HCT116 (cell line): ENCODE measurements at regions not wholly inside any gene's neighbourhood (a gene's known extent, or its start where the extent isn't known, plus 50 kb on each side); places are given as distances from the start of the nearest gene placed in this dataset.

Experiments used
- ATAC-seq: fragments of 200-7000 bp; cut with Tn5 transposase; 2 replicates; pipeline ENCODE4 v1.9.1; 2020; ENCODE audit warnings: mild to moderate bottlenecking, moderate library complexity
- BruUV-seq: library from RNA; stranded (reverse); fragments of 400-500 nt; replicated peaks from 2 replicates; lab custom pipeline; 2021; lab: Mats Ljungman, UMichigan
- CTCF ChIA-PET: fragments of 300-600 bp; sonication (Branson Sonifier 250); formaldehyde crosslinking; loops from one replicate; lab custom pipeline; 2021; ENCODE audit warnings: antibody characterized with exemption; lab: Charles Lee
- POLR2A ChIA-PET: fragments of 300-600, 350-600 bp; sonication (Branson Sonifier 250); formaldehyde crosslinking; loops from one replicate; lab custom pipeline; 2021; ENCODE audit warnings: antibody characterized with exemption; lab: Charles Lee
- RAD21 ChIA-PET, 2 experiments: fragments of 300-600 bp; sonication (Branson Sonifier 250); formaldehyde crosslinking; loops; one replicate each; lab custom pipeline; 2023; ENCODE audit warnings: low total read pairs in 2 of 2; ENCODE audit not compliant: uncharacterized antibody in 2 of 2, unreplicated experiment in 2 of 2, low non-redundant PET in 1 of 2; lab: Charles Lee
- DNase-seq: peaks from one replicate; pipeline ENCODE4 v3.0.0-alpha.2; 2010; ENCODE audit warnings: low read depth, low spot score
- H2AFZ ChIP-seq: fragments of 200-600 bp; shearing (Covaris generic), sonication (generic); 2 replicates; pipeline ENCODE4 v1.6.1; 2017; ENCODE audit warnings: low read depth, mixed run types, mixed read lengths, antibody characterized with exemption, low read length; ENCODE audit not compliant: poor library complexity, severe bottlenecking
- H3K27ac ChIP-seq: 2 replicates; pipeline ENCODE4 v1.5.1; 2012; ENCODE audit warnings: low read depth, low read length
- H3K27me3 ChIP-seq: fragments of 200-600 bp; sonication (generic); 2 replicates; pipeline ENCODE4 v1.6.1; 2016; ENCODE audit warnings: mixed run types, low read length, mixed read lengths; ENCODE audit not compliant: insufficient read depth
- H3K36me3 ChIP-seq, 2 experiments: fragments of 200-500 bp in 1 of 2; fragments of 200-600 bp in 1 of 2; sonication (Bioruptor generic) in 1 of 2; sonication (generic) in 1 of 2; 2 replicates each; pipeline versions ENCODE4 v1.5.1 to v1.6.1; 2014 to 2016; ENCODE audit warnings: low read length in 2 of 2, inconsistent platforms in 1 of 2, mixed read lengths in 1 of 2, mixed run types in 1 of 2; ENCODE audit not compliant: insufficient read depth in 2 of 2, control insufficient read depth in 1 of 2
- H3K4me1 ChIP-seq, 2 experiments: fragments of 200-600 bp in 1 of 2; sonication (generic) in 1 of 2; 2 replicates each; pipeline versions ENCODE4 v1.5.1 to v1.6.1; 2012 to 2017; ENCODE audit warnings: low read length in 2 of 2, inconsistent platforms in 1 of 2, mild to moderate bottlenecking in 1 of 2, mixed read lengths in 1 of 2, mixed run types in 1 of 2, moderate library complexity in 1 of 2; ENCODE audit not compliant: insufficient read depth in 2 of 2, control insufficient read depth in 1 of 2
- H3K4me2 ChIP-seq: fragments of 200-600 bp; sonication (generic); 2 replicates; pipeline ENCODE4 v1.6.1; 2017; ENCODE audit warnings: mixed run types, low read length, mixed read lengths
- H3K4me3 ChIP-seq, 2 experiments: fragments of 200-600 bp in 1 of 2; sonication (generic) in 1 of 2; replicated peaks in 1 of 2; 2 replicates each; pipeline ENCODE4 v1.5.1; 2011 to 2016; ENCODE audit warnings: low read length in 2 of 2, control low read depth in 1 of 2, low read depth in 1 of 2, mild to moderate bottlenecking in 1 of 2, mixed read lengths in 1 of 2, mixed run types in 1 of 2
- H3K79me2 ChIP-seq: fragments of 200-600 bp; sonication (generic); 2 replicates; pipeline ENCODE4 v1.6.1; 2017; ENCODE audit warnings: mild to moderate bottlenecking, mixed run types, low read length, moderate library complexity, mixed read lengths; ENCODE audit not compliant: insufficient read depth
- H3K9ac ChIP-seq: fragments of 200-600 bp; sonication (generic); 2 replicates; pipeline ENCODE4 v1.6.1; 2016; ENCODE audit warnings: low read length, mixed read lengths
- H3K9me2 ChIP-seq: fragments of 200-600 bp; sonication (generic), shearing (Covaris generic); 2 replicates; pipeline ENCODE4 v1.6.1; 2017; ENCODE audit warnings: mixed run types, mild to moderate bottlenecking, moderate library complexity; ENCODE audit not compliant: insufficient read depth
- H3K9me3 ChIP-seq, 2 experiments: fragments of 200-500 bp in 1 of 2; fragments of 200-600 bp in 1 of 2; sonication (Bioruptor generic) in 1 of 2; sonication (generic) in 1 of 2; 2 replicates each; pipeline ENCODE4 v1.6.1; 2014 to 2017; ENCODE audit warnings: low read length in 2 of 2, mixed read lengths in 2 of 2, inconsistent platforms in 1 of 2, low read depth in 1 of 2, mild to moderate bottlenecking in 1 of 2, mixed run types in 1 of 2, moderate library complexity in 1 of 2; ENCODE audit not compliant: control insufficient read depth in 1 of 2, insufficient read depth in 1 of 2
- H4K20me1 ChIP-seq: fragments of 200-600 bp; sonication (generic), shearing (Covaris generic); 2 replicates; pipeline ENCODE4 v1.6.1; 2017; ENCODE audit warnings: mixed run types, mild to moderate bottlenecking, moderate library complexity; ENCODE audit not compliant: insufficient read depth
- EZH2phosphoT487 ChIP-seq: fragments of 200-600 bp; IDR thresholded peaks from 2 replicates; pipeline ENCODE4 v1.6.1; 2018; ENCODE audit warnings: antibody characterized with exemption, borderline replicate concordance
- FOSL1 ChIP-seq: IDR thresholded peaks from 2 replicates; pipeline ENCODE4 v1.6.1; 2012; ENCODE audit warnings: low read depth
- JUND ChIP-seq: IDR thresholded peaks from 2 replicates; pipeline ENCODE4 v1.6.1; 2012
- POLR2AphosphoS5 ChIP-seq: IDR thresholded peaks from 2 replicates; pipeline ENCODE4 v1.6.1; 2011; ENCODE audit warnings: mild to moderate bottlenecking, low read depth, low read length, moderate library complexity
- SIN3A ChIP-seq: IDR thresholded peaks from 2 replicates; pipeline ENCODE4 v1.6.1; 2012; ENCODE audit warnings: low read depth
- SP1 ChIP-seq: IDR thresholded peaks from 2 replicates; pipeline ENCODE4 v1.6.1; 2012; ENCODE audit warnings: low read depth
- SRF ChIP-seq: IDR thresholded peaks from 2 replicates; pipeline ENCODE4 v1.6.1; 2012; ENCODE audit warnings: low read depth
- YY1 ChIP-seq: IDR thresholded peaks from 2 replicates; pipeline ENCODE4 v1.6.1; 2011; ENCODE audit warnings: low read length, low read depth, moderate library complexity, mild to moderate bottlenecking; ENCODE audit not compliant: insufficient replicate concordance; ENCODE audit errors: extremely low read depth
- ZFX ChIP-seq: fragments of 450-650 bp; IDR thresholded peaks from 2 replicates; pipeline ENCODE4 v1.6.1; 2017
- intact Hi-C: fragments of 100-400 bp; cut with micrococcal nuclease; formaldehyde crosslinking; loops from 2 replicates; pipeline ENCODE4 v1.10.0; 2022
- TF ChIP-seq, protein P1 (sequence below), 3 experiments: fragments of 200-600 bp in 1 of 3; sonication (generic) in 1 of 3; IDR thresholded peaks in 2 of 3; conservative IDR thresholded peaks in 1 of 3; 2 replicates each; pipeline ENCODE4 v1.5.1; 2012 to 2017; ENCODE audit warnings: low read depth in 2 of 3, low read length in 2 of 3, antibody characterized with exemption in 1 of 3, borderline replicate concordance in 1 of 3, control low read depth in 1 of 3, mild to moderate bottlenecking in 1 of 3, mixed read lengths in 1 of 3, mixed run types in 1 of 3, moderate library complexity in 1 of 3; ENCODE audit not compliant: insufficient read depth in 1 of 3
- TF ChIP-seq, protein P2 (sequence below): IDR thresholded peaks from 2 replicates; pipeline ENCODE4 v1.6.1; 2012; ENCODE audit warnings: low read depth
- TF ChIP-seq, protein P3 (sequence below): IDR thresholded peaks from 2 replicates; pipeline ENCODE4 v1.6.1; 2011; ENCODE audit warnings: mild to moderate bottlenecking, low read length, moderate library complexity; ENCODE audit not compliant: insufficient replicate concordance; ENCODE audit errors: extremely low read depth
- TF ChIP-seq, protein P4 (sequence below): IDR thresholded peaks from 2 replicates; pipeline ENCODE4 v1.6.1; 2012

DNA sequence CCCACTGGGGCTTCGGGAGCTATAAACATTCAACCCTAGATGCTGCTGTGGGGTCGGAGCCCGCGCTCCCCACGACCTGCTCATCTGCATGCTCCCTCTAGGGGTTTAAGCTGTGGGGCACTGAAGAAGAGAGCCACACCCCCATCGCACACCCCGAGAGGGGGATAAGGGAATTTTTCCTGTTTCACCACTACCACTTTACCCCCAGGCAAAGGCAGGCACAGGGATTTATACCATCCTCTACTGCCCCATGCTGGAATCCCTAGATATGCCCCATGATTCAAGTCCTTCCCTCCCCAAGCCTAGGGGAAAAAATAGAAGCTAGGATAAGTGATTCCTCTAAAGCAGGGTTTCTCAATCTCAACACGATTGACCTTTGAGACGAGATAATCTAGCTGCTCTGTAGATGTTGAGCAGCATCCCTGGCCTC, 59.9 kb upstream of the CCDC60 start:
- ChIA-PET RAD21 (no interaction called here), POLR2A (no interaction called here), CTCF (interaction anchor here (1.3 kb wide), 1 partner anchor 375 kb away, joined by 3 read pairs; no protein-coding TSS in a partner anchor)
- Histone ChIP-seq H3K36me3 (no peaks in the 10 kb centered on the region), H3K27me3 (peaks cover 38% of the 10 kb centered on the region), H3K9me2 (no peaks in the 10 kb centered on the region), H3K4me3 (no peak overlapping the region), H2AFZ (no peak overlapping the region), H3K79me2 (no peaks in the 10 kb centered on the region), H4K20me1 (no peaks in the 10 kb centered on the region), H3K9me3 (no peaks in the 10 kb centered on the region), H3K4me2 (no peak overlapping the region), H3K27ac (no peak overlapping the region), H3K4me1 (no peaks in the 10 kb centered on the region), H3K9ac (no peak overlapping the region)
- no peak for DNase-seq
- ATAC-seq: peak; percentile 46; the same call in 1 of the 2 replicates
- no TSS peak for BruUV-seq
- intact Hi-C loops: no loop called here
- TF ChIP-seq YY1 (no peak), SIN3A (no peak), EZH2phosphoT487 (no peak), JUND (no peak), SRF (no peak), SP1 (no peak), ZFX (no peak), FOSL1 (no peak), POLR2AphosphoS5 (no peak)
- TF ChIP-seq, protein P1, sequence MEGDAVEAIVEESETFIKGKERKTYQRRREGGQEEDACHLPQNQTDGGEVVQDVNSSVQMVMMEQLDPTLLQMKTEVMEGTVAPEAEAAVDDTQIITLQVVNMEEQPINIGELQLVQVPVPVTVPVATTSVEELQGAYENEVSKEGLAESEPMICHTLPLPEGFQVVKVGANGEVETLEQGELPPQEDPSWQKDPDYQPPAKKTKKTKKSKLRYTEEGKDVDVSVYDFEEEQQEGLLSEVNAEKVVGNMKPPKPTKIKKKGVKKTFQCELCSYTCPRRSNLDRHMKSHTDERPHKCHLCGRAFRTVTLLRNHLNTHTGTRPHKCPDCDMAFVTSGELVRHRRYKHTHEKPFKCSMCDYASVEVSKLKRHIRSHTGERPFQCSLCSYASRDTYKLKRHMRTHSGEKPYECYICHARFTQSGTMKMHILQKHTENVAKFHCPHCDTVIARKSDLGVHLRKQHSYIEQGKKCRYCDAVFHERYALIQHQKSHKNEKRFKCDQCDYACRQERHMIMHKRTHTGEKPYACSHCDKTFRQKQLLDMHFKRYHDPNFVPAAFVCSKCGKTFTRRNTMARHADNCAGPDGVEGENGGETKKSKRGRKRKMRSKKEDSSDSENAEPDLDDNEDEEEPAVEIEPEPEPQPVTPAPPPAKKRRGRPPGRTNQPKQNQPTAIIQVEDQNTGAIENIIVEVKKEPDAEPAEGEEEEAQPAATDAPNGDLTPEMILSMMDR (IDR thresholded peaks at IDR 0.05 in 2 of 3, conservative IDR thresholded peaks at IDR 0.05 in 1 of 3; ENCODE audit: borderline replicate concordance in 1 of 3, insufficient read depth in 1 of 3, low read depth in 2 of 3, low read length in 2 of 3): no peak
- TF ChIP-seq, protein P2, sequence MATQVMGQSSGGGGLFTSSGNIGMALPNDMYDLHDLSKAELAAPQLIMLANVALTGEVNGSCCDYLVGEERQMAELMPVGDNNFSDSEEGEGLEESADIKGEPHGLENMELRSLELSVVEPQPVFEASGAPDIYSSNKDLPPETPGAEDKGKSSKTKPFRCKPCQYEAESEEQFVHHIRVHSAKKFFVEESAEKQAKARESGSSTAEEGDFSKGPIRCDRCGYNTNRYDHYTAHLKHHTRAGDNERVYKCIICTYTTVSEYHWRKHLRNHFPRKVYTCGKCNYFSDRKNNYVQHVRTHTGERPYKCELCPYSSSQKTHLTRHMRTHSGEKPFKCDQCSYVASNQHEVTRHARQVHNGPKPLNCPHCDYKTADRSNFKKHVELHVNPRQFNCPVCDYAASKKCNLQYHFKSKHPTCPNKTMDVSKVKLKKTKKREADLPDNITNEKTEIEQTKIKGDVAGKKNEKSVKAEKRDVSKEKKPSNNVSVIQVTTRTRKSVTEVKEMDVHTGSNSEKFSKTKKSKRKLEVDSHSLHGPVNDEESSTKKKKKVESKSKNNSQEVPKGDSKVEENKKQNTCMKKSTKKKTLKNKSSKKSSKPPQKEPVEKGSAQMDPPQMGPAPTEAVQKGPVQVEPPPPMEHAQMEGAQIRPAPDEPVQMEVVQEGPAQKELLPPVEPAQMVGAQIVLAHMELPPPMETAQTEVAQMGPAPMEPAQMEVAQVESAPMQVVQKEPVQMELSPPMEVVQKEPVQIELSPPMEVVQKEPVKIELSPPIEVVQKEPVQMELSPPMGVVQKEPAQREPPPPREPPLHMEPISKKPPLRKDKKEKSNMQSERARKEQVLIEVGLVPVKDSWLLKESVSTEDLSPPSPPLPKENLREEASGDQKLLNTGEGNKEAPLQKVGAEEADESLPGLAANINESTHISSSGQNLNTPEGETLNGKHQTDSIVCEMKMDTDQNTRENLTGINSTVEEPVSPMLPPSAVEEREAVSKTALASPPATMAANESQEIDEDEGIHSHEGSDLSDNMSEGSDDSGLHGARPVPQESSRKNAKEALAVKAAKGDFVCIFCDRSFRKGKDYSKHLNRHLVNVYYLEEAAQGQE: no peak
- TF ChIP-seq, protein P3, sequence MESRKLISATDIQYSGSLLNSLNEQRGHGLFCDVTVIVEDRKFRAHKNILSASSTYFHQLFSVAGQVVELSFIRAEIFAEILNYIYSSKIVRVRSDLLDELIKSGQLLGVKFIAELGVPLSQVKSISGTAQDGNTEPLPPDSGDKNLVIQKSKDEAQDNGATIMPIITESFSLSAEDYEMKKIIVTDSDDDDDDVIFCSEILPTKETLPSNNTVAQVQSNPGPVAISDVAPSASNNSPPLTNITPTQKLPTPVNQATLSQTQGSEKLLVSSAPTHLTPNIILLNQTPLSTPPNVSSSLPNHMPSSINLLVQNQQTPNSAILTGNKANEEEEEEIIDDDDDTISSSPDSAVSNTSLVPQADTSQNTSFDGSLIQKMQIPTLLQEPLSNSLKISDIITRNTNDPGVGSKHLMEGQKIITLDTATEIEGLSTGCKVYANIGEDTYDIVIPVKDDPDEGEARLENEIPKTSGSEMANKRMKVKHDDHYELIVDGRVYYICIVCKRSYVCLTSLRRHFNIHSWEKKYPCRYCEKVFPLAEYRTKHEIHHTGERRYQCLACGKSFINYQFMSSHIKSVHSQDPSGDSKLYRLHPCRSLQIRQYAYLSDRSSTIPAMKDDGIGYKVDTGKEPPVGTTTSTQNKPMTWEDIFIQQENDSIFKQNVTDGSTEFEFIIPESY: no peak
- TF ChIP-seq, protein P4, sequence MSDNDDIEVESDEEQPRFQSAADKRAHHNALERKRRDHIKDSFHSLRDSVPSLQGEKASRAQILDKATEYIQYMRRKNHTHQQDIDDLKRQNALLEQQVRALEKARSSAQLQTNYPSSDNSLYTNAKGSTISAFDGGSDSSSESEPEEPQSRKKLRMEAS: no peak
